Endothelial cell of umbilical vein (primary cell): ENCODE measurements at regions not wholly inside any gene's neighbourhood (a gene's known extent, or its start where the extent isn't known, plus 50 kb on each side); places are given as distances from the start of the nearest gene placed in this dataset.

Source experiments
- BruUV-seq: library from RNA; stranded (reverse); fragments of 400-500 nt; replicated peaks from 2 replicates; lab custom pipeline; 2021; lab: Mats Ljungman, UMichigan
- CTCF ChIA-PET: fragments of 300-600, 350-600 bp; sonication (Branson Sonifier 250); formaldehyde crosslinking; loops from one replicate; lab custom pipeline; 2021; ENCODE audit warnings: antibody characterized with exemption, inconsistent platforms; lab: Charles Lee
- POLR2A ChIA-PET: fragments of 300-600, 350-600 bp; sonication (Branson Sonifier 250); formaldehyde crosslinking; loops from one replicate; lab custom pipeline; 2021; ENCODE audit warnings: antibody characterized with exemption, inconsistent platforms; lab: Charles Lee
- DNase-seq: peaks from one replicate; pipeline ENCODE4 v3.0.0-alpha.2; 2011; ENCODE audit warnings: low read depth, low spot score
- FAIRE-seq: peaks from 2 replicates; lab custom pipeline; 2011; peaks lifted over from hg19 to GRCh38; lab: Jason Lieb, UNC
- H2AFZ ChIP-seq: 2 replicates; pipeline ENCODE4 v1.6.0; 2012; ENCODE audit warnings: low read depth, low read length, control low read depth, inconsistent platforms
- H3K27ac ChIP-seq: 2 replicates; pipeline ENCODE4 v1.5.1; 2011; ENCODE audit warnings: low read depth, mild to moderate bottlenecking, control low read depth, low read length, moderate library complexity; ENCODE audit not compliant: insufficient read depth
- H3K27me3 ChIP-seq, 2 experiments: 2 replicates each; pipeline versions ENCODE4 v1.6.0 to v1.6.1; 2011; ENCODE audit warnings: low read length in 2 of 2, mixed read lengths in 1 of 2; ENCODE audit not compliant: control insufficient read depth in 2 of 2, insufficient read depth in 2 of 2
- H3K36me3 ChIP-seq, 2 experiments: 2 replicates in 1 of 2; 3 replicates in 1 of 2; pipeline ENCODE4 v1.5.1; 2011; ENCODE audit warnings: low read length in 2 of 2, mild to moderate bottlenecking in 1 of 2, moderate library complexity in 1 of 2; ENCODE audit not compliant: control insufficient read depth in 2 of 2, insufficient read depth in 2 of 2; ENCODE audit errors: extremely low read depth in 1 of 2
- H3K4me1 ChIP-seq: 3 replicates; pipeline ENCODE4 v1.5.1; 2011; ENCODE audit warnings: mild to moderate bottlenecking, low read length; ENCODE audit not compliant: control insufficient read depth, insufficient read depth; ENCODE audit errors: extremely low read depth
- H3K4me2 ChIP-seq: 2 replicates; pipeline ENCODE4 v1.6.1; 2011; ENCODE audit warnings: low read length, control low read depth, mixed read lengths; ENCODE audit not compliant: insufficient read depth
- H3K4me3 ChIP-seq, 3 experiments: fragments of 200-600 bp in 1 of 3; sonication (generic), shearing (Covaris generic) in 1 of 3; replicated peaks in 1 of 3; 2 replicates each; pipeline ENCODE4 v1.5.1; 2011 to 2016; ENCODE audit warnings: control low read depth in 3 of 3, low read length in 3 of 3, mild to moderate bottlenecking in 2 of 3, inconsistent platforms in 1 of 3, low read depth in 1 of 3, moderate library complexity in 1 of 3; ENCODE audit not compliant: insufficient read depth in 1 of 3
- H3K79me2 ChIP-seq: 2 replicates; pipeline ENCODE4 v1.6.0; 2012; ENCODE audit warnings: low read length, inconsistent platforms; ENCODE audit not compliant: control insufficient read depth, insufficient read depth
- H3K9ac ChIP-seq: replicated peaks from 2 replicates; pipeline ENCODE3; 2011; ENCODE audit warnings: low read length, control low read depth; ENCODE audit not compliant: insufficient read depth; ENCODE audit errors: extremely low read depth
- H3K9me1 ChIP-seq: replicated peaks from 3 replicates; pipeline ENCODE4 v1.6.0; 2011; ENCODE audit warnings: mild to moderate bottlenecking, low read length; ENCODE audit not compliant: control insufficient read depth, insufficient read depth; ENCODE audit errors: extremely low read depth
- H3K9me3 ChIP-seq: replicated peaks from 2 replicates; pipeline ENCODE4 v1.5.1; 2012; ENCODE audit warnings: low read length, inconsistent platforms; ENCODE audit not compliant: control insufficient read depth, insufficient read depth
- H4K20me1 ChIP-seq: replicated peaks from 2 replicates; pipeline ENCODE3; 2011; ENCODE audit warnings: mild to moderate bottlenecking, low read length; ENCODE audit not compliant: control insufficient read depth, insufficient read depth; ENCODE audit errors: extremely low read depth
- EZH2 ChIP-seq: IDR thresholded peaks from 2 replicates; pipeline ENCODE4 v1.6.1; 2012; ENCODE audit warnings: borderline replicate concordance, low read depth, mild to moderate bottlenecking, moderate library complexity, low read length, inconsistent platforms; ENCODE audit not compliant: severe bottlenecking
- FOS ChIP-seq: IDR thresholded peaks from 2 replicates; pipeline ENCODE4 v1.6.1; 2011; ENCODE audit warnings: mild to moderate bottlenecking, low read length, moderate library complexity, borderline replicate concordance; ENCODE audit not compliant: insufficient read depth
- GATA2 ChIP-seq: IDR thresholded peaks from 2 replicates; pipeline ENCODE4 v1.7.0; 2011; ENCODE audit warnings: low read depth, mild to moderate bottlenecking, moderate library complexity, mixed read lengths, low read length; ENCODE audit not compliant: insufficient read length, insufficient read depth
- JUN ChIP-seq: IDR thresholded peaks from 2 replicates; pipeline ENCODE4 v1.6.1; 2011; ENCODE audit warnings: borderline replicate concordance, low read depth; ENCODE audit not compliant: insufficient read length, insufficient read depth
- MYC ChIP-seq: IDR thresholded peaks from one replicate; pipeline ENCODE4 v1.6.1; 2011; ENCODE audit warnings: mild to moderate bottlenecking, low read depth, low read length
- POLR2A ChIP-seq: IDR thresholded peaks from 2 replicates; pipeline ENCODE4 v1.6.1; 2012; ENCODE audit warnings: low read depth, mild to moderate bottlenecking, control low read depth, low read length
- POLR2AphosphoS5 ChIP-seq: IDR thresholded peaks from 2 replicates; pipeline ENCODE4 v1.6.1; 2012; ENCODE audit warnings: low read depth, mild to moderate bottlenecking, control low read depth, low read length, moderate library complexity; ENCODE audit not compliant: insufficient read depth
- dilution Hi-C: fragments of 300-500 bp; cut with MboI; formaldehyde crosslinking; loops from one replicate; pipeline ENCODE4 v1.15.0; 2019; ENCODE audit warnings: low sequenced_read_pairs; ENCODE audit not compliant: extremely low pct_ligation_motif_present
- intact Hi-C: fragments of 100-400 bp; cut with micrococcal nuclease; formaldehyde crosslinking; loops from one replicate; pipeline ENCODE4 v1.10.0; 2022
- TF ChIP-seq, protein P1 (sequence below), 2 donors: IDR thresholded peaks; 1 replicate in 1 of 2; 2 replicates in 1 of 2; pipeline ENCODE4 v1.5.1; 2011; ENCODE audit warnings: low read length in 2 of 2, mild to moderate bottlenecking in 2 of 2, moderate library complexity in 2 of 2, control low read depth in 1 of 2, inconsistent platforms in 1 of 2, low read depth in 1 of 2; ENCODE audit not compliant: insufficient read depth in 1 of 2; ENCODE audit errors: extremely low read depth in 1 of 2
- TF ChIP-seq, protein P2 (sequence below): IDR thresholded peaks from 2 replicates; pipeline ENCODE4 v1.6.1; 2011; ENCODE audit not compliant: insufficient read depth, insufficient read length

DNA sequence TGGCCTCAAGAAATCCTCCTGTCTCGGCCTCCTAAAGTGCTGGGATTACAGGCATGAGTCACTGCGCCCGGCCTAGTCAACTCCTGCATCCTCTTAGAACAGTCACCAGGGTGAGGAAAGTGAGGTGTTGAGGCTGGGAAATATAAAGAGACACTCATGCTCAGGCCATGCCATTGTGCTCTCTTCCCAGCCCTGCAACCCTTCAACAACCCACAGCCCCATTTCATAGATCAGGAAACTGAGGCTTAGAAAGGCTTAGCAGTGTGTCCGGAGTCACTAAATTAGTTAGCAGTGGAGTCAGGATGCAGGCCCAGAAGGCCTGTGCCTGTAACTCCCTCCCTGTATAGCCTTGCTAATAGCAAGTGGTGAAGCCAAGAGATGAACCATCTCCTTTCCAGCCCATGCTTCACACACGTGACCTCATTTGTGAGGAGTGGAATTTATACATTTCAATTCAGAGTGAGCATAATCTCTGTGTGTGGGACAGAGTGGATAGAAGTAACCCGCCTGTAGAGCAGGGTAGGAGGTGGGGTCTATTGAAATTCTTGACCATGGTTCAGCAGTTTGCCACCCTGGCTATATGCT lies 51.7 kb upstream of the USP3 start:
- intact Hi-C loops (no loop called here), dilution Hi-C loops (no loop called here)
- FAIRE-seq (no peak), DNase-seq (no peak)
- TF ChIP-seq FOS, result no peak
- no peak for TF ChIP-seq POLR2AphosphoS5
- TF ChIP-seq, protein P1, sequence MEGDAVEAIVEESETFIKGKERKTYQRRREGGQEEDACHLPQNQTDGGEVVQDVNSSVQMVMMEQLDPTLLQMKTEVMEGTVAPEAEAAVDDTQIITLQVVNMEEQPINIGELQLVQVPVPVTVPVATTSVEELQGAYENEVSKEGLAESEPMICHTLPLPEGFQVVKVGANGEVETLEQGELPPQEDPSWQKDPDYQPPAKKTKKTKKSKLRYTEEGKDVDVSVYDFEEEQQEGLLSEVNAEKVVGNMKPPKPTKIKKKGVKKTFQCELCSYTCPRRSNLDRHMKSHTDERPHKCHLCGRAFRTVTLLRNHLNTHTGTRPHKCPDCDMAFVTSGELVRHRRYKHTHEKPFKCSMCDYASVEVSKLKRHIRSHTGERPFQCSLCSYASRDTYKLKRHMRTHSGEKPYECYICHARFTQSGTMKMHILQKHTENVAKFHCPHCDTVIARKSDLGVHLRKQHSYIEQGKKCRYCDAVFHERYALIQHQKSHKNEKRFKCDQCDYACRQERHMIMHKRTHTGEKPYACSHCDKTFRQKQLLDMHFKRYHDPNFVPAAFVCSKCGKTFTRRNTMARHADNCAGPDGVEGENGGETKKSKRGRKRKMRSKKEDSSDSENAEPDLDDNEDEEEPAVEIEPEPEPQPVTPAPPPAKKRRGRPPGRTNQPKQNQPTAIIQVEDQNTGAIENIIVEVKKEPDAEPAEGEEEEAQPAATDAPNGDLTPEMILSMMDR (IDR thresholded peaks at IDR 0.05; ENCODE audit: extremely low read depth in 1 of 2, insufficient read depth in 1 of 2, low read depth in 1 of 2, low read length in 2 of 2), result no peak
- no peak for TF ChIP-seq GATA2
- TF ChIP-seq EZH2, result no peak
- TF ChIP-seq, protein P2, sequence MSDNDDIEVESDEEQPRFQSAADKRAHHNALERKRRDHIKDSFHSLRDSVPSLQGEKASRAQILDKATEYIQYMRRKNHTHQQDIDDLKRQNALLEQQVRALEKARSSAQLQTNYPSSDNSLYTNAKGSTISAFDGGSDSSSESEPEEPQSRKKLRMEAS, result no peak
- TF ChIP-seq POLR2A, result no peak
- no peak for TF ChIP-seq JUN
- no peak for TF ChIP-seq MYC
- no peak overlapping the region for H3K9ac ChIP-seq
- H3K4me2 ChIP-seq, result no peak overlapping the region
- H3K4me1 ChIP-seq, result no peaks in the 10 kb centered on the region
- no peak overlapping the region for H3K27ac ChIP-seq
- CTCF ChIA-PET, result interaction anchor here (0.8 to 1.4 kb wide), 3 partner anchors 10 to 35 kb away, joined by 3 to 4 read pairs (median 3); no protein-coding TSS in a partner anchor
- no TSS peak for BruUV-seq
- H3K9me3 ChIP-seq, result no peaks in the 10 kb centered on the region
- POLR2A ChIA-PET, result interaction anchor here (0.7 kb wide), 1 partner anchor 155 kb away, joined by 3 read pairs; no protein-coding TSS in a partner anchor
- no peaks in the 10 kb centered on the region for H3K9me1 ChIP-seq
- H3K79me2 ChIP-seq, result no peaks in the 10 kb centered on the region
- no peaks in the 10 kb centered on the region for H3K36me3 ChIP-seq
- H2AFZ ChIP-seq, result no peak overlapping the region
- no peak overlapping the region for H3K4me3 ChIP-seq
- H4K20me1 ChIP-seq, result no peaks in the 10 kb centered on the region
- H3K27me3 ChIP-seq, result peaks cover 0 to 2% of the 10 kb centered on the region in 2 experiments
